GM12892 (cell line): ENCODE measurements at regions not wholly inside any gene's neighbourhood (a gene's known extent, or its start where the extent isn't known, plus 50 kb on each side); places are given as distances from the start of the nearest gene placed in this dataset.

ENCODE experiments used
- DNase-seq: peaks from one replicate; pipeline ENCODE4 v3.0.0; 2011; ENCODE audit not compliant: insufficient read length
- FAIRE-seq: peaks from 2 replicates; lab custom pipeline; 2011; peaks lifted over from hg19 to GRCh38; lab: Jason Lieb, UNC
- POLR2A ChIP-seq: IDR thresholded peaks from 2 replicates; pipeline ENCODE4 v1.6.1; 2011; ENCODE audit warnings: low read depth, low read length, control low read depth
- POLR2AphosphoS5 ChIP-seq: IDR thresholded peaks from 2 replicates; pipeline ENCODE4 v1.6.1; 2011; ENCODE audit warnings: low read depth, low read length, control low read depth
- TAF1 ChIP-seq: IDR thresholded peaks from 2 replicates; pipeline ENCODE4 v1.6.1; 2011; ENCODE audit warnings: low read depth, mild to moderate bottlenecking, control low read depth, low read length, borderline replicate concordance

DNA sequence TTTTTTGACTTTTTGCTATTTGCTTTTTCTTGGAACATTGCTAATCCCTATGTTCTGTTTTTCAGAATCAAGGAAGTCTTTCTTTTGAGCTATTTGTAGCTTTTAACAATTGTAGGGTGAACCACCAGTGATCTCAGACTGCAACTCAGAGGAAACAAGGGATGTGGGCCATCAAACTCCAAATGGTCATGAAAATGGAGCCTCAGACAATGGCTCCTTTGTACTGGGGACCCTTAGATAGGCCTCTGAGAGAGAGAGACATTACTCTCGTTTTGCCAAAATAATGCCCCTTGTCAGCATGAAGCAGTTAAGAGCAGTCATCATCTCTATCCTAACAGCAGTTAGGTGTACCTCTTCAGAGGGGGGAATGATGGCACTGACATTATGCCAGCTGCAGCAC, 56.4 kb upstream of the GJB6 start:
- TF ChIP-seq POLR2AphosphoS5 (no peak), TAF1 (no peak), POLR2A (no peak)
- FAIRE-seq (no peak), DNase-seq (no peak)

DNA sequence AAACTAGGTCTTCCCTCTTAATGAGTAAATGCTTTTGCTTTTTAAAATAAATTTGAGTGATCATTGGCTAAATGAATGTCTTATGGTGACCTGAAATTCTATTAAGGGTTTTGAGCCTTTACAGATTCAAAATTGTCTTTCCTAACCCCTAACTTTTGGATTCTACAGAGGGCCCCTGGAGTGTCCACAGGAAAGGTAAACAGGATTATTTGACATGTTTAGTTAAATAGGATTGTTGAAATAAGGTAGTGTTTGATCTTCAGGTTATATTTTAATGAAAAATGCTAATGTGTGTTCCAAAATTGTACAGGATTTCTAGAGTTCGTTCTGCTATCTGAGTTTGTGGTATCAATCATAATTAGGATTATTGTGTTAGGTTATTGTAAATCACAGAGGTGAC, 55.9 kb upstream of the GJB6 start:
- DNase-seq (no peak), FAIRE-seq (no peak)
- TF ChIP-seq POLR2AphosphoS5 = no peak

DNA sequence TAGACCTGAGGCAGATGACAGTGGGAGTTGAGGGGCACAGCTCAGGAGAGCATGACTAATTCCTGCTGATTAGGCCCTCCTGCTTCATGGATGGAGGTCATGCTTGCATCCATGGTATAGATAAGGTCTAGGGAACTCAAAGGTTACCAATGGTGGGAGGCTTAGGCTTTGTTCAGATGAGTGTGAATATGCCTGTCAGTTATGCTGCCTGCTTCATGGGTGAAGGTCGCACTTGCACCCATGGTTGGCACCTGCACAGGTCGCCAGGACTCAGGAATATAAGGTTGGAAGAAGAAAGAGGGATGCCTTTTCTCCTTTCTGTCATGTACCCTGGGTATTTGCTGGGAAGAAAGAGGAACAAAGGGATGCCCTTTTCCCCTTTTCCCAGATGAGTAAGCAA, 53.4 kb upstream of the GJB6 start:
- TF ChIP-seq POLR2A = no peak
- TF ChIP-seq TAF1 = no peak
- no peak for TF ChIP-seq POLR2AphosphoS5
- DNase-seq (no peak), FAIRE-seq (no peak)
